HT1080 (cell line): ENCODE measurements at regions not wholly inside any gene's neighbourhood (a gene's known extent, or its start where the extent isn't known, plus 50 kb on each side); places are given as distances from the start of the nearest gene placed in this dataset.
"Not testable (repeated sequence)": the region's sequence is repeated elsewhere in the genome, so short reads cannot be mapped to it uniquely, and the experiment has no call there.

Source experiments
- DNase-seq: peaks from one replicate; pipeline ENCODE4 v3.0.0-alpha.2; 2015; ENCODE audit warnings: low read depth

DNA sequence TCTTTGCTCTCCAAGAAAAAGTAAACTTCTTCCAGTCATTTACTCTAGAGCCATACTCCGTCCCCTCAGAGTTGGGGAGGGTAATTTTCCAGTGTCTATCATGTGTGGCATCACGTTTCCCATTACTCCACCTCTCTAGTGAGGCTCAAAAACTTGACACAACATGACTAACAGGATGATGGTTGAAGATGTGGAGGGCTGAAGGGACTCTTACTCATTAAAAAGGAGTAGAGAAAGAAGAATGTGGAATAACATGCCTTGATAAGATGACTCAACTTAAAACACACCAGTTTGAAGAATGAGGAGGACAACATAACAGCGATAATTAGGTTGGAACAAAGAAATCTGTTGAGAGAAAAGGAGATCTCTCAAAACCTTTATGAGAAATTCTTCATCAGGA, 894.3 kb downstream of the OTOL1 start:
- DNase-seq: peak; percentile 95

DNA sequence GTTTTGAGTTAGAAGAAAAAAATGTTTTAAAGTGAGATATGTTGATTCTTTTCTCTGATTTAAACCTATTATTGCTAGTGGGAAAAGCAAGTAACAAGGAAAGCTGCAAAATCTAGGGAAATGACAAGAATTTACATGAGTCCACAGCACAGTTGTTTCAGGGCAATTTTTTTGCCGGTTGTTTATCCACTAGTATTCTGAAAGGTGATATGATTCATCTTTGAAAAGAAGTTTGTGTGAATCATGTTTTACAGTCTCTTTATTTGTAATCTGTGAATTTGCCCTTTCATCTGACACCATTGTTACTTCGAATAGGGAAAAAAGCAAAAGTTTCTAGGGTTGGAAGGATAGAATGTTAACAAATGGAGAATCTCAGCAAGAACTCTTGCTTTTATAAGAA, 894.7 kb downstream of the OTOL1 start:
- peak; percentile 75 for DNase-seq

DNA sequence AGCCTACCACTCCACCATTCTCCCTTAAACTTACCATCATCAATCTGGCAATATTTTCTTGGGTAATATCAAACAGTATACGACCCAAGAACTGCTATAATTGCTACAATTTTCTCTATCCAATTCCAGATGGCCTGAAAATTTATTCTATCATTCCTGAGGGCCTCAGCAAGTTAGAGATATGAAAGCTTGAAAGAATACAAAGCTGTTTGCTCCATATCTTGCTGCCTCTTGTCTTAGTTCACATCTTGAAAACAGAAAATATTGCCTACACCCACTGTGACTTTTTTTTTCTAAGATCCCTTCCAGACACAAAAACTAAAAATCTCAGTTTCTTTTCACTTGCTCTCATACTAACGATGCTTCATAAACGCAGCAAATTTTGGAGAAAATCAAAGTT, 898.9 kb downstream of the OTOL1 start:
- no peak for DNase-seq

DNA sequence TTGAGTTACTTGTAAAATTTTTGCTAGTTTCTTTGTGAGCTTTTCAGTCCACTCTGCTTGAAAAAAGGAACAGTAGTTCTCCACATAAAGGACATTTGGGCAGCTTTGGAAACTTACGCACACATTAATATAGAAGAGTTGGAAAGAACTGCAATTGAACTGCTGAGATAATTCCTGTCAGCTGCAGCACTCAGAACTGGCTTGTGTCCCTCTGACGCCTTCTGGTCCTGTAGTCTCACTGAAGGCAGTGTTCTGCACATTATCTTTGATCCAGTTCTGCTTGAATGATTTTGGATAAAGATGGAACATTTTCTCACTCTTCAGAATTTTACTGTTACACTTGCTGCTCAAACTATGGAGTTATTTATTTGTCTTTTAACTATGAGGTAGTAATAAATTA, 901.9 kb downstream of the OTOL1 start:
- no peak for DNase-seq

DNA sequence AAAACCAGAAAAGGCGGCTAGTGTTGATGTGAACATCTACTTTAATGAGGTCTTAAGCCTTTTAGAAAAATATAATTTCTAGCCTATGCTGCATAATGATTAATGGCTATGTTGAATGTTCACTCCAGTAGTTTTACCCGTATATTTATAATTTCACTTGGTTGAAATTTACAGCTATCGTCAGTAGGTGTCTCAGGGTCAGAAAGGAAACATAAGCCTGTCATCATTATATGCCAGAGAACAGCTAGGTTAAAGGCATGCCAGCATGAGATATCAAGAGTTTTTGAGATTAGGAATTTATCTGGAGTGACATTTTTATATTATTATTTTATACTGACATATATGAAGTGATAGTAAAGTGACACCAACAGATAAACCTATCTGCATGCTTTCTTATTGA, 904.1 kb downstream of the OTOL1 start:
- DNase-seq: no peak

DNA sequence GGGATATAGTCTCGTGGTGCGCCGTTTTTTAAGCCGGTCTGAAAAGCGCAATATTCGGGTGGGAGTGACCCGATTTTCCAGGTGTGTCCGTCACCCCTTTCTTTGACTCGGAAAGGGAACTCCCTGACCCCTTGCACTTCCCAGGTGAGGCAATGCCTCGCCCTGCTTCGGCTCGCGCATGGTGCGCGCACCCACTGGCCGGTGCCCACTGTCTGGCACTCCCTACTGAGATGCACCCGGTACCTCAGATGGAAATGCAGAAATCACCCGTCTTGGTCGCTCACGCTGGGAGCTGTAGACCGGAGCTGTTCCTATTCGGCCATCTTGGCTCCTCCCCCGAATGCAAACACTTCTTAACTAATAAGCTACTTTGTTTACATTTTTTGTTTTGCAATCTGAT, 914.9 kb downstream of the OTOL1 start:
- not testable (repeated sequence) for DNase-seq

DNA sequence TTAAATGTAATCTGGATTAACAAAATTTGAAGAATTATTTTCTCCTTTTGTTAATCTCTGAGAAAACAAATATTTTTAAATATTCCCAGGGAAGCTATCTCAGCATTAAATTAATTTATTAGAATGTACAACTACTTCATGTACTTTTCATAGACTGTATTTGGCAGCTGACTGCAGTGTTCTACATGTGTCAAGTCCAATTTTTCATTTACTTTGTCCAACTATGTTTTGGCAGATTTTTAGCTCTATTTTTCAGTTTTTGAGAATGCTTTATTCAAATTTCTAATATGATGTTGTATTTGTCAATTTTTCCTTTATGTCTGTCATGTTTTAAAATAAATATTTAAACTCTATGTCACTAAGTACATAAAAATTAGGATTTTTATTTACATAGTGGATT, 925.1 kb downstream of the OTOL1 start:
- no peak for DNase-seq

DNA sequence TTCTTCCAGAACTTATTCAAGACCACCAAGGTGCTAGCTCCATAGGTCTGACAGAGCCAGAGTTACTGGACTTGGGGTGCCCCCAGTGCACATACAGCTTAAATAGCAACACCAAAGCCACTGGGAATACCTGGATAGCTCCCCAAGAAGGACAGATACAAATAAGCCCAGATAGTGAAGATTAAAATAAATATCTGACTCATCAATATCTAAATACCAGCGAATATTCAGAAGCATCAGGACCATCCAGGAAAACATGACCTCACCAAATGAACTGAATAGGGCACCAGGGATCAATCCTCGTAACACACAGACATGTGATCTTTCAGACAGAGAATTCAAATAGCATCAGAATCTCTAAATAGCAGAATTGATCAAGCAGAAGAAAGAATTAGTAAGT, 931.6 kb downstream of the OTOL1 start:
- DNase-seq: no peak

DNA sequence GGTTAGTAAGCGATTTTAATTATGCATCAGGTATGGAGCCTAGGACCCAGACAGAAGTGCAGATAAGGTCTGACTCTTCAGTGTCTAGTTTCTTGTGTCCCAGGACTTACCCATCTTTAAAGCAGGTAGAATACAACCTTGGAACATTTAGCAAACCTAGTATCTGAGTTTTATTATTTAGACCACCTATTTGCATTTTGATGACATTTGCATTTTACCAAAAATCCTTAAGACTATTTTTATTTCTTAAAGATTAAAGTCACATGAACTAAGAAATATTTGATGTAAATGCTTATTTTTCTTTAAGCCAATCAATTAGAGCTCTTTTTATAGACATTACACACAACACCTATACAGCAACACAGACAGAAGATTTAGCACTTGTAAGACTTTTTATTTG, 939.1 kb downstream of the OTOL1 start:
- DNase-seq: no peak

DNA sequence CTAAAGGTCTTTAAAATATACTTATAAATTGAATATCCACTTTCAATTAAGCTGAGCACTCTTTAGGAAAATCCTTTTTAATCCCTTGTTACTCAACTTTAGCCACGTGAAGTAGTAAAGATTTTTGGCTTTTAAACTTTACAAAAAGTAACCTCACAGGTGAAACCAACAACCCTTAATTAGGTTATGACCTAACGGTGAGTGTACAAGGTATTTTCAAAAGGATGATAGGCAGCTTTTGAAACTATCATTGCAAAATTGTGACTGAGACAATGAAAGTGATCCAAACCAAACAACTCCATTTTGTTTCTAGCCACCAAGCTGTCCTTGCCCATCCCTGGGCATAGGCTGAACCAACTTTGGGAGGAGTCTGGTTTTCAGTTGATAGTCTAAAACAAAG, 940.2 kb downstream of the OTOL1 start:
- no peak for DNase-seq

DNA sequence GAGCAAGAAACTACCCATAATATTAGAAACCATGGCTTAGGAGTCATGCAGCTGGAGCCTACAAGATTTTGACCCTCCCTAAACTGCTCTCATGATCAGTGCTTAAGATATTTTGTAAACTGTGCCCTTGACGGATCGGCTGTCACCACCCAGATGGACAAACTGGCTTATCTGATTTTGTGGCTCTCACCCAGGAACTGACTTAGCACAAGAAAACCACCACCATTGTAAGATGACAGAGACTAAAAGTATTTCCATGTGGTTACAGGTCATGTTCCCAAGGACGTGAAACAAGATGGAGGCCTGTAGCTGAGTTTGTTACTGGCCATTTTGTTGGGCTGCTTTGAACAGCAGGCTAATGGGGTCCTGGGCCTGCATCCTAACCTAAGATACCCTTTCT, 940.9 kb downstream of the OTOL1 start:
- peak; percentile 59 for DNase-seq

DNA sequence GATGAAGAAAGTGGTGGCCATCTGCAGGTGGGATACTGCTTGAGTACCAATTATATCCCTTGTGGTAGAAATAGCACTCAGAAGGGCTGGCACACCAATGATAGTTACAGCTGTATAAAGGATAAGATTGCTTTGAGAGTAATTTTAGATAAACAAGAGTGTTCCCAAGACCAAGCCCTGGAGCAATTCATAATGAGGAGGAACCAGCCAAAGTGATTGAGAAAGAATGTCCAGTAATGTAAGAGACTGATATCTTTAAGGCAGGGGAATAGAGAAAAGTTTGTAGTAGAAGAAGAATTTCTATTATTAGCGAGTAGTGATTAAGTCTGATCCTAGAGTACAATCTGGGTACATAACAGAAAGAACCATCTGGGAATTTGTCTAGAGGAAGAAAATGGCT, 945.1 kb downstream of the OTOL1 start:
- DNase-seq: no peak

DNA sequence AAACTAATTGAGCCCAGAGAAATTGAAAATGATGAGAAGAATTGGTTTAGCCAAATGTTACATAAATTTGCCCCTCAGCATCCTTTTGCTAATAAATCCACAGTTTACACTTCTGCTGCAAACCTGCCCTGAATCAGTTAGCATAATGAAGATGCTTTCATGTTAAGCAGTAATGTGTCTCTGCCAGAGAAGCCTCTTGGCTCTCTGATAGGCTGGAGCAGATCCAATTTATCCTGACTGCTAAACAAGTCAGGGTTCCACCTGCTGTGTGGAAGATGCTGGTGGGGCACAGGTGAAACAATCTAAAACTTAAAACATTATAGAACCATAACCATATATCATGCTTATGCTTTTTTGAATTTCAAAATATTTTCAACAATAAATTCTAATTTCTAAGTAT, 946.8 kb downstream of the OTOL1 start:
- no peak for DNase-seq

DNA sequence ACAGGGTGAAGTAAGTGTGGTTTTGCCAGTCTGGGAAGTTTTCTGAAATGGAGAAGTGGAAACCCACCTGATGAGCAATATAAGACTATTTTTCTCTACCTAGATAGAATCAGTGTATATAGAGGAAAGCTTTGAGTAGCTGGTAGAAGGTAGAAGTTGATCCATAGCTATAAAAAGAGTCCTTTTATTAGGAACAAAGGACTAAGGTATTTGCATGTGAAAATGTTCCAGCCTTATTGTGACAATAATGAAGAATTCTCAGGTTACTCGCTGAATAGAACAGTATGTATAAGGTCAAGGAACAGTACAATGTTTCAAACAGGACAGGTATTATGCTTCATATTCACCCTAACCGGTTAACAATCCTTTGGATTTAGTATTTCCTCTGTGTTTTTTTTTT, 972.2 kb downstream of the OTOL1 start:
- DNase-seq: no peak

DNA sequence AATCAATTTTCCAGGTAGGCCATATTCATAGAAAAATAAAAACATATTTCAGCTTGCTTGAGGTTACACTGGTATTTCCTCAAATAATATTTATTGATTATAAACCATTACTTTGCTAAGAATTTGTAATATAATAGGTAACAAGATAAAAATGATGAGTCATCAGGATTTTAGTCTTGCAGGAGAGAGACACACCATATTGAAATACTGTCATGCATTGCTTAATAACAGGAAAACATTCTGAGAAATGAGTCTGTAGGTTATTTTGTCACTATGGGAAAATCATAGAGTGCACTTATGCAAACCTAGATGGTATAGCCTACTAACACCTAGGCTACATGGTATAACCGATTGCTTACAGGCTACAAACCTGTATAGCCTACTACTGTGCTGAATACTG, 990.5 kb downstream of the OTOL1 start:
- DNase-seq: no peak

DNA sequence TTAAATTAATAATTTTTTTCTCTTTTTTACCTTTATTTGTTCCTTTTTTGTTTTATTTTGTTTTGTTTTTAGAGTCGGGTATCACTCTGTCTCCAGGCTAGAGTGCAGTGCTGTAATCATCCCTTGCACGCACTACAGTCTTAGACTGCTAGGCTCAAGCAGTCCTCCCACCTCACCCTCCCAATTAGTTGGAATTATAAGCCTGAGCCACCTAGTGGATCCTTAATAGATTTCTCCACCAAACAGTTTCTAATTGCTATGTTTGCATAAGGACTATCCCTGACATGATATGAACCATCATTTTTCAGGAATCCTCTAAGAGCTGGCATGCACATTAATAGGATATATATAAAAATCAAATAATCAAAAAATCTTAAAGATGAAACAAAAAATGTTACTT, 993.2 kb downstream of the OTOL1 start:
- no peak for DNase-seq

DNA sequence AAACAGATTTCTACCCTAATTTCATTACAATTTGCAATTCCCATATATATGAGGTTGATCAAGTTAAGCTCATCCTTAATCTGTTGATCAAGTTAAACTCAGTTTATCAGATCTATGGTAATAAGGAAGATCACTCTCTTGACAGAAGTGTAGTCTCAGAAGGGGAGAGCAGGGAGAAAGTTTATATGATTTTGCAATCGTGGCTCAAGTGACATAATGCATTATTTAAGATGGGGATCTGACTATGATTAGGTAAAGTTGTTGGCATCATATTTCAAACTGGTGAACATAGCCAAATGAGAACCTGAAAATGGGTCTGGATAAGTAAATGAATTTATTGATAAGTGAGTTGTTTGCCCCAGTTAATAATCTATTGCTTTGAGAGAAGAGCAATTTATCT, 995.3 kb downstream of the OTOL1 start:
- peak; percentile 8 for DNase-seq

DNA sequence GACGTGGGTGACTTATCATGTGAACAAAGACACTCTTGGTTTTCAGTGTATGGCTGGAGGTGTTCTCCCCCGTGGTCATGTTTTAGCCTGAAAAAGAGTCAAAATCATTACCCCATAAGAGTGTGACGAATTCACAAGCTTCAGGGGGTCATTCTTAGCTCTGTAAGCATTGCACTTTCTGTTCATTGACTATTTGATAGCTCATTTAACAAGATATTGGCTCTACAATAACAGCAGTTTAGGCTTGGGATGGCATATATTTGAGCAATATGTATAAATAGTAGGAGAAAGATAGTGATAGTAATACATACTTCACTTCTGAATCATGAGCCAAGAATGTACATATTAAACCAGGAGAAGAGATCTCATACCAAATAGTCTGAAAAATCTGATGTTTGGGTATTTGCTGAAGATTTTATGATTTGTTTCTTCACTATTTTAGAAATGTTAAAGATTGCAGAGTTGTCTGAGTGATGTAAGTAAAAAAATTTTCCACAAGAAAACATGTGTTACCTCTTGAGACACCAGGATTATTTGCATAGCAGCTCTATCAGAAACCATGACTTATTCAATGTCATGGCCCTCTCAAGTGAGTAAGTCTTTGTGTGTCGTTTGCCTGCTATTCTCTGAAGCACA, 996.0 kb downstream of the OTOL1 start:
- peak; percentile 55 for DNase-seq

DNA sequence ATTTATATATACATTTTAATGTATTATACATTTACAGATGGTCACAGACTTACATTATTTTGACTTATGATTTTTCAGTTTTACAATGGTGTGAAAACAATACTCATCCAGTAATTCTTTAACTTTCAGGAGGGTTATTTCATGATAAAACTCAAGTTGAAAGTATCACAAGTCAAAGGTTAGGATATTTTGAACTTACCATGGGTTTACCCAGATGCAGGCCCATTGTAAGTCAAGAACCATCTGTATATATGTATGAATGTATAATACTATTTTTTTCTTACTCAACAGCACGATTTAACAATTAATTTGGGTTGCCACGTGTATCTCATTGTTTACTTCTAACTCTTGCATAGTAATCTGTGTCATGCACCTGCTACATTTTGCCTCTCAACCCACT, 1002.0 kb downstream of the OTOL1 start:
- DNase-seq: no peak

DNA sequence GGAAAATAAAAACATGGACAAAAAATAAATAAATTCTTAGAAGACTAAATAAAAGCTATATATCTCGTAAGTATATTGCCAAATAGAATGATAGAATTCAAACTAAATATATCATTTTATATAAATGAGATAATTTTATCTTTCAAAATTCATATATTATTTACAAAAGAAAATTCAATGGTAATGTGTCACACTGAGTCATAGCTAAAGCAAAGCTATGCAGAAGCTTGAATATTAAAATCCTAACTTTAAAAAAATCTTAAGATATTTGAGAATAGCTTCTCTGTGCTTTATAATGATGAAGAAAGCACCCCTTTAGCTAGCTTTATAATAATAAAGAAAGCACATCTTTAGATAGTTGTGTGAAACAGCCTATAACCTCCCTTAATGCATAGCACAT, 1010.8 kb downstream of the OTOL1 start:
- no peak for DNase-seq

DNA sequence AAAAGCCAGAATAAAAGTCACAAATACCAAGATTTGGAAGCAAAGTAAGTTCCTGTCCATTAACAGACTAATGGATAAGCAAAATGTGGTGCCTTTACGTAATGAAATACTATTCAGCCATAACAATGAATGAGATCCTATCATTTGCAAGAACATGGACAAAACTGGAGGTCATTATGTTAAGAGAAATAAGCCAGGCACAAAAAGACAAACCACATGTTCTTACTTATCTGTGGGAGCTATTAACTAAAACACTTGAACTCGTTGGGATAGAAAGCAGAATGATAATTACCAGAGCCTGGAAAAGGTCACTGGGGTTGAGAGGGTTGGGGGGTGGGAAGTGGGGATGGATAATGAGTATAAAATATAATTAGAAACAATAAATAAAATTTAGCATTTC, 1015.9 kb downstream of the OTOL1 start:
- no peak for DNase-seq

DNA sequence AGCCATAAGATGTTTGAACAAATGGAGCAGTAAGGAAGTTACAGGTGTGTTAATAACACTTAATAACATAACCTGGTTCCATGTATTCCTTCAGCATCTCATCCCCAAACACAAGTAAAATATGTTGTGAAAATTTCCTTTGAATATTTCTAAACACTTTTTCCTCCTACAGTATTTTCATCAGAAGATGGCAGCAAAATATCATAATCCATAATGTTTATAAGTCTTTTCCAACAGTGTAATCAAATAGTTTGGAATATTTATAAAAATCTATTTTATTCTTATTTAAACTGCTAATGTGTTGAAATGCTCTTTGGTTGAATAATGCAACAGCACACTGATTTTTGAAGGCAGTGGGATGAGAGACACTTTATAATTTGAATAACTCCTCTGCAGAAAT, 1020.5 kb downstream of the OTOL1 start:
- DNase-seq: no peak

DNA sequence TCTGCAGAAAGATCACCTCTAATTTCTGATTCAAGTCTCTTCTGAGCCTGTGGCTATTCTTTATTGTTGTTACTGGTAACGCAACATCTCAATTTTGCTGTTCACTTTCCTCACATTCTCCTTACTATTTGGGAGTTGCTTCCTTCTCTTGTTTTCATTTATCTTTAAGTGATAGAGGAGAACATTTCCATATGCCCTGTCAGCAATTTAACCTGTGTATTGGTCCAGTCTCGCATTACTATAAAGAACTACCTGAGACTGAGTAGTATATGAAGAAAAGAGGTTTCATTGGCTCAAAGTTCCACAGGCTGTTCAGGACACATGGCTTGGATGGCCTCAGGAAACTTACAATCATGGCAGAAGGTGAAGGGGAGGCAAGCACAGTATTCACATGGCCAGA, 1025.1 kb downstream of the OTOL1 start:
- DNase-seq: no peak

DNA sequence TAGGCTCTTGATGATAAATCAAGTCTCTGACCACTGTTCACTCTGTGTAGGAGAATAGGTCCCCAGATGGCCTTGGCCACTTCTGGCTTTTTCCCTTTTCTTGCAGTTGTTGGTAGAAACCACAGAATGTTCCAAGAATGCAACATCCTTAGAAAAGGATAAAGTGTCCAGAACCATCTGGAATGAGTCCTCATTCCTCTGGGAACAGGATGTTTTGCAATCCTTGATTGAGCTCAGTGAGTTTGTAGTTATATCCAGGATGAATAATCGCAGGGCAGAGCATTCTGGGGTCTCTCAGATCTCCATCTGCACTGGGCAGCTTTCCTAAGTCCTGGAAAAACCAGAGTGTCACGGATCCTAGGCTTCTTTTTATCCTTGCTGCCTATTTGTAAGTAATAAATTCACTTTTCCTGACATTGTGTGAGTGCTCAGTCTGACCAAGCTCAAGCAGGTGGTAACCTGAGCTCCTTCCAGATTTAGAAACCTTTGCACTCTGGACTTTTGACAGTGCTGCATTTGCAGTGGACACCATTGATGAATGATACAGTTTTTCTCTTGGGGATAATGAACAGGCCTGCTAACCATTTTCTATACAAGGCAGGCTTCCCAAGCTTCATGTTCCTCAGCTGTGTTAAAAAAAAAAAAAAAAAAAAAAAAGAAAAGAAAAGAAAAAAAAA, 1028.6 kb downstream of the OTOL1 start:
- DNase-seq: peak; percentile 87
